Stimulated activated CD4-positive, alpha-beta T cell treated with anti-CD3 and anti-CD28 coated beads, Interleukin-4, amount 100 ng/mL, for 24 hours (primary cell): ENCODE measurements at regions not wholly inside any gene's neighbourhood (a gene's known extent, or its start where the extent isn't known, plus 50 kb on each side); places are given as distances from the start of the nearest gene placed in this dataset.
"Not testable (repeated sequence)": the region's sequence is repeated elsewhere in the genome, so short reads cannot be mapped to it uniquely, and the experiment has no call there.

ENCODE experiments used
- DNase-seq: peaks from one replicate; pipeline ENCODE4 v3.0.0-alpha.2; 2020

- no peak for DNase-seq
Measured at GRCh38 chr2:81396417-81397019, 1092.0 kb upstream of the LRRTM1 start.

GRCh38 chr2:81395746-81396145 is 1091.2 kb upstream of the LRRTM1 start:
- no peak for DNase-seq

- no peak for DNase-seq
Measured at GRCh38 chr2:81389203-81389602, 1084.7 kb upstream of the LRRTM1 start.

GRCh38 chr2:81363800-81364199 is 1059.2 kb upstream of the LRRTM1 start:
- DNase-seq, result no peak

GRCh38 chr2:81362468-81362867 is 1057.9 kb upstream of the LRRTM1 start:
- DNase-seq, result not testable (repeated sequence)

GRCh38 chr2:81355436-81355835 is 1050.9 kb upstream of the LRRTM1 start:
- DNase-seq, result no peak

- no peak for DNase-seq
Measured at GRCh38 chr2:81334046-81334445, 1029.5 kb upstream of the LRRTM1 start.

GRCh38 chr2:81328968-81329367 is 1024.4 kb upstream of the LRRTM1 start:
- DNase-seq, result no peak

GRCh38 chr2:81327911-81328310 is 1023.4 kb upstream of the LRRTM1 start:
- no peak for DNase-seq

- DNase-seq, result no peak
Measured at GRCh38 chr2:81324046-81324445, 1019.5 kb upstream of the LRRTM1 start.

GRCh38 chr2:81304154-81304830 is 999.7 kb upstream of the LRRTM1 start:
- DNase-seq, result no peak

GRCh38 chr2:81303321-81303720 is 998.8 kb upstream of the LRRTM1 start:
- no peak for DNase-seq

GRCh38 chr2:81299841-81300240 is 995.3 kb upstream of the LRRTM1 start:
- no peak for DNase-seq

- DNase-seq, result no peak
Measured at GRCh38 chr2:81290846-81291245, 986.3 kb upstream of the LRRTM1 start.

GRCh38 chr2:81283081-81283480 is 978.5 kb upstream of the LRRTM1 start:
- DNase-seq, result no peak

- DNase-seq, result no peak
Measured at GRCh38 chr2:81282151-81282769, 977.7 kb upstream of the LRRTM1 start.

GRCh38 chr2:81276595-81276994 is 972.0 kb upstream of the LRRTM1 start:
- DNase-seq, result no peak

GRCh38 chr2:81266106-81266505 is 961.6 kb upstream of the LRRTM1 start:
- no peak for DNase-seq

- DNase-seq, result no peak
Measured at GRCh38 chr2:81263989-81264388, 959.4 kb upstream of the LRRTM1 start.

- no peak for DNase-seq
Measured at GRCh38 chr2:81260320-81260719, 955.8 kb upstream of the LRRTM1 start.

- DNase-seq, result no peak
Measured at GRCh38 chr2:81250270-81250669, 945.7 kb upstream of the LRRTM1 start.

- DNase-seq, result no peak
Measured at GRCh38 chr2:81249152-81249551, 944.6 kb upstream of the LRRTM1 start.

GRCh38 chr2:81247648-81248047 is 943.1 kb upstream of the LRRTM1 start:
- DNase-seq, result no peak

GRCh38 chr2:81242501-81242900 is 937.9 kb upstream of the LRRTM1 start:
- no peak for DNase-seq

GRCh38 chr2:81238462-81238861 is 933.9 kb upstream of the LRRTM1 start:
- DNase-seq, result no peak
